ENCODE measurements at regions not wholly inside any gene's neighbourhood (a gene's known extent, or its start where the extent isn't known, plus 50 kb on each side); places are given as distances from the start of the nearest gene placed in this dataset.

DNA sequence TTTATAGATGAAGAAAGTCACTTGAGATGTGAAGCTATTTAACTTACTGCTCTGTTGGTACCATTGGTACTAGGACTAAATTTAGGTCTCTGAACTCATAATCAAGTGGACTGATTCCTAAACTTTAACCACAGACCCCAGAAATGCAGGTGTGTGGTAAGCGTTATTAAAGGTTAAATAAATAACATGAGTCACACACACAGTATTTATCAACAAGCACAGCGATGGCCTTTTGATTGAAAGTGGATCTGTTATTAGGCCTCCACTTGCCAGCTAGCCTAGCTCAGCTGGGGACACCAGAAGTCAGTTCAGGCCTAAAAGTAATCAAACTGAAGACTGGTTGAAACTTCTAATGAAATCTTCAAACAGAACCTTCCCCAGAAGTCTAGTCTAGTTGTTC is 161.3 kb upstream of the DPP10 start:
- no peak for DNase-seq
- Histone ChIP-seq H3K27ac (no peak overlapping the region), H3K9me3 (peaks cover 0 to 12% (median 3%) of the 10 kb centered on the region in 8 donors), H3K4me1 (no peaks in the 10 kb centered on the region), H3K27me3 (replicated peaks in 1 of 7) (no peaks in the 10 kb centered on the region), H3K36me3 (no peaks in the 10 kb centered on the region), H3K4me3 (no peak overlapping the region)
- TF ChIP-seq POLR2A (IDR thresholded peaks at IDR 0.05): no peak
- TF ChIP-seq, protein P1, sequence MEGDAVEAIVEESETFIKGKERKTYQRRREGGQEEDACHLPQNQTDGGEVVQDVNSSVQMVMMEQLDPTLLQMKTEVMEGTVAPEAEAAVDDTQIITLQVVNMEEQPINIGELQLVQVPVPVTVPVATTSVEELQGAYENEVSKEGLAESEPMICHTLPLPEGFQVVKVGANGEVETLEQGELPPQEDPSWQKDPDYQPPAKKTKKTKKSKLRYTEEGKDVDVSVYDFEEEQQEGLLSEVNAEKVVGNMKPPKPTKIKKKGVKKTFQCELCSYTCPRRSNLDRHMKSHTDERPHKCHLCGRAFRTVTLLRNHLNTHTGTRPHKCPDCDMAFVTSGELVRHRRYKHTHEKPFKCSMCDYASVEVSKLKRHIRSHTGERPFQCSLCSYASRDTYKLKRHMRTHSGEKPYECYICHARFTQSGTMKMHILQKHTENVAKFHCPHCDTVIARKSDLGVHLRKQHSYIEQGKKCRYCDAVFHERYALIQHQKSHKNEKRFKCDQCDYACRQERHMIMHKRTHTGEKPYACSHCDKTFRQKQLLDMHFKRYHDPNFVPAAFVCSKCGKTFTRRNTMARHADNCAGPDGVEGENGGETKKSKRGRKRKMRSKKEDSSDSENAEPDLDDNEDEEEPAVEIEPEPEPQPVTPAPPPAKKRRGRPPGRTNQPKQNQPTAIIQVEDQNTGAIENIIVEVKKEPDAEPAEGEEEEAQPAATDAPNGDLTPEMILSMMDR (IDR thresholded peaks at IDR 0.05 in 8 of 11, conservative IDR thresholded peaks at IDR 0.05 in 3 of 11): no peak
- no peak for TF ChIP-seq POLR2AphosphoS5 (IDR thresholded peaks at IDR 0.05)
- intact Hi-C loops (cut with DNase I; ENCODE audit: low total_unique reads): no loop called here
- 87 to 99% (median 93%) methylated on average over 2 of the region's 2 CpGs for WGBS, 5 donors

DNA sequence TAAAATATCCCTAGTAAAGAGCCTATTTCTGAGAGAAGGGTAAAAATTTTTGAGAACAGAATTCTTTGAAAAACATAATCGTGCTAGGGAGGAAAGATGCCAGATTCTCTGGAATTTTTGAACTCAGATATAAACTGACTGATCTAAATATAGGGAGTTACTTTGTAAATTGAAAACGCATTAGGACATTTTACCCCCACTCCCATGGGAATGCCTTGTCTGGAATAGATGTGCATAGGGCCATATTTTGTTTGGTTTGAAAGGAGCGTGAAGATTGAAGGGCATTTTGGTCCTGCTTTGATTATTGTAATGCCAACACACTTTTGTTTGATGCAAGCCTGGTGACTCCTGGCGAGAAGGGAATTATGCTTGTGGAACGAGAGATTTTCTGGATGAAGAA is 158.7 kb upstream of the DPP10 start:
- no peaks in the 10 kb centered on the region for H3K36me3 ChIP-seq
- WGBS, 5 donors: 72 to 84% (median 78%) methylated on average over 5 of the region's 5 CpGs
- no peaks in the 10 kb centered on the region for H3K27me3 ChIP-seq (replicated peaks in 1 of 7)
- intact Hi-C loops (cut with DNase I; ENCODE audit: low total_unique reads): no loop called here
- H3K4me3 ChIP-seq: no peak overlapping the region
- peaks cover 0 to 8% (median 0%) of the 10 kb centered on the region in 8 donors for H3K9me3 ChIP-seq
- DNase-seq: no peak
- no peaks in the 10 kb centered on the region for H3K4me1 ChIP-seq
- TF ChIP-seq POLR2AphosphoS5 (IDR thresholded peaks at IDR 0.05) (no peak), POLR2A (IDR thresholded peaks at IDR 0.05) (no peak)
- TF ChIP-seq, protein P1 (IDR thresholded peaks at IDR 0.05 in 8 of 11, conservative IDR thresholded peaks at IDR 0.05 in 3 of 11): no peak
- no peak overlapping the region for H3K27ac ChIP-seq

DNA sequence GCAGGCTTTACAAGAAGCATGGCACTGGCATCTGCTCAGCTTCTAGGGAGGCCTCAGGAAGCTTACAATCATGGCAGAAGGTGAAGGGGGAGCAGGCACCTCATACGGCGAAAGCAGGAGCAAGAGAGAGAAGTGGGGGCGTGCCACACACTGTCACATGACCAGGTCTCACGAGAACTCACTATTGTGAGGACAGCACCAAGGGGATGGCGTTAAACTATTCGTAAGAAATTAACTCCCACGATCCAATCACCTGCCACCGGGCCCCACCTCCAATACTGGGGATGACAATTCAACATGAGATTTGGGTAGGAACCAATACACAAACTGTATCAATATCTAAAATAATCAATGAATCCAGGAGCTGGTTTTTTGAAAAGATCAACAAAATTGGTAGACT is 156.0 kb upstream of the DPP10 start:
- no peak for TF ChIP-seq POLR2A (IDR thresholded peaks at IDR 0.05)
- TF ChIP-seq, protein P1 (IDR thresholded peaks at IDR 0.05 in 8 of 11, conservative IDR thresholded peaks at IDR 0.05 in 3 of 11): no peak
- no peak for TF ChIP-seq POLR2AphosphoS5 (IDR thresholded peaks at IDR 0.05)
- H3K4me1 ChIP-seq: no peaks in the 10 kb centered on the region
- H3K27ac ChIP-seq: no peak overlapping the region
- no peak overlapping the region for H3K4me3 ChIP-seq
- 89 to 92% (median 90%) methylated on average over 8 of the region's 8 CpGs for WGBS, 5 donors
- no peaks in the 10 kb centered on the region for H3K27me3 ChIP-seq (replicated peaks in 1 of 7)
- no peaks in the 10 kb centered on the region for H3K36me3 ChIP-seq
- H3K9me3 ChIP-seq: peaks cover 0 to 8% (median 0%) of the 10 kb centered on the region in 8 donors
- DNase-seq: no peak
- intact Hi-C loops (cut with DNase I; ENCODE audit: low total_unique reads): no loop called here

DNA sequence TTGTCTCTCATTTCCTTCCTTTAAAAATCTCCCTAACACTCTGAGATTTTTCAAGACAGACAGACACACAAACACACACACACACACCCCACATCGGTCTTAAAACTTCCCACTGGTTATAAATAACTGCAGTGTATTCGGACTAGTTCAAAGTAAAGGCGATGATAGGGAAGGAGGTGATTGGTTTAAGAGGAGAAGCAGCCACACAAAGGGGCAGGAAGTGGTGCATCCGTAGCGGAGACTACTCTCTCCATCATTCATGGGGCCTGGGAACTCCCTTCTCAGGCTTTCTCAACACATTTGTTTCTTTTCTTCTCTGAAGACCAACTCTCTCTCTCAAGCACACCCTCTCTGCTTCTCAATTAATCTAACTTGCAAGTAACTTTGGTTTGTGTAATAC is 149.1 kb upstream of the DPP10 start:
- no peaks in the 10 kb centered on the region for H3K36me3 ChIP-seq
- WGBS, 5 donors: 30 to 43% (median 35%) methylated on average over 5 of the region's 5 CpGs

More for the DNA sequence above, 149.1 kb upstream of the DPP10 start:
- no peak for TF ChIP-seq POLR2A (IDR thresholded peaks at IDR 0.05)
- TF ChIP-seq, protein P1 (IDR thresholded peaks at IDR 0.05 in 8 of 11, conservative IDR thresholded peaks at IDR 0.05 in 3 of 11): no peak
- no peak for TF ChIP-seq POLR2AphosphoS5 (IDR thresholded peaks at IDR 0.05)
- no peaks in the 10 kb centered on the region for H3K9me3 ChIP-seq
- H3K4me3 ChIP-seq: no peak overlapping the region
- H3K27me3 ChIP-seq (replicated peaks in 1 of 7): peaks cover 0 to 16% (median 0%) of the 10 kb centered on the region in 7 donors
- no peak overlapping the region for H3K27ac ChIP-seq
- intact Hi-C loops (cut with DNase I; ENCODE audit: low total_unique reads): no loop called here
- no peak for DNase-seq
- no peaks in the 10 kb centered on the region for H3K4me1 ChIP-seq
